ENCODE measurements at regions not wholly inside any gene's neighbourhood (a gene's known extent, or its start where the extent isn't known, plus 50 kb on each side); places are given as distances from the start of the nearest gene placed in this dataset.

DNA sequence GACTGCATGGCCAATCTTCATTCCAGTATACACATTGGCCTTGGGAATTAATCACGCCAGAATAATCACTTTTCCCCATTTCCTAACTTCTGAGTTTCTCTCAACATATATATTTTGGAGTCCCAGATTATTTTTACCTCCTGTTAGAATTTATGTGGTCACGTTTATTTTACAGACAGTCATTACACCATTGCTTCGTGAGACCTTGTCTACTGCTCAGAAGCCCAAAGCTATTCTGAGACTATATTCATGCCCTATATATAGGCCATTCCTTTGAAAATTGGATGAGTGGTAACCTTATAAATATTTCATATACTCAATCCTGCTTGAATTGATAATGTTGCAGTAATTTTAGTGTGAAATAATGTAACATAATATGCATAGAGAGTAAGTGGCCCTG is 610.0 kb upstream of the CDH2 start:
- Histone ChIP-seq H3K27ac (no peak overlapping the region), H3K4me1 (ENCODE audit: low read depth) (no peaks in the 10 kb centered on the region), H3K9me3 (ENCODE audit: low read depth) (no peaks in the 10 kb centered on the region), H3K36me3 (no peaks in the 10 kb centered on the region), H3K27me3 (no peaks in the 10 kb centered on the region), H3K4me3 (no peak overlapping the region)
- no peak for TF ChIP-seq CTCF (IDR thresholded peaks at IDR 0.05; ENCODE audit: low read depth, low read length)
- no peak for DNase-seq (ENCODE audit: low read depth in 1 of 2, low spot score in 1 of 2)

DNA sequence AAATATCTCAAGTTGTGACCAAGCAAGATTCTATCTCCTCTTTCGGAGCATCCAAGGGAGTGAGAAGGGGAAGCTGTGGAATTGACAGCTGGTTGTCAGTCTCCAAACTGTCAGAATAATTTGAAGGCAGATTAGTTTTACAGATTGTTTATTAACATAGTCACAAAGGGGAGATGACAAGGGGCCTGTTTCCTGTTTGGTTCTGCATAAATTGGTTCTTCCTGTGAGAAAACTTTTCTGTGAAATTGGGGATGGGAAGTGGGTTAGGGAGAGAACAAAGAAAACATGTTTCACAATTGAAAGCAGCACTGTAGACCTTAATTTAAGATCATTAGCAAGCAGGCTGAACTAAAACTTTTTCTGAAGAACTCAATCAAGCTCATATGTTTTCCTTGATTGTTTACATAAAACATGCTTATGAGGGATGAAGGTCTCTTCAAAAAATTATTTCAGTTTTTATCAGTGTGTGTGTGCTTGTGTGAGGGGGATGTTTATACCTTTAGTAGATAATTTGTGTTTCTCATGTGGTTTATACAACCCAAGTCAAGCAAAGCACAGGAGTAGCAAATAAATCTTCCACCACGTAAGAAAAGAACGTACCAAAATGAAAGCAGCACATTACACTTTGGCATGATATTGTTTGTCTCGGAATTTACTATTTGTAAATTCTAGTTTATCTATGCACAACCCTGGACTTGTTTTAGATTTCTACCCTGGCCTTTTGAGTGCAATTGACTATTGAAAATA is 604.9 kb upstream of the CDH2 start:
- no peak for TF ChIP-seq CTCF (IDR thresholded peaks at IDR 0.05; ENCODE audit: low read depth, low read length)
- Histone ChIP-seq H3K4me1 (ENCODE audit: low read depth) (no peaks in the 10 kb centered on the region), H3K9me3 (ENCODE audit: low read depth) (no peaks in the 10 kb centered on the region), H3K27me3 (no peaks in the 10 kb centered on the region), H3K36me3 (no peaks in the 10 kb centered on the region), H3K27ac (no peak overlapping the region), H3K4me3 (no peak overlapping the region)
- DNase-seq (ENCODE audit: low read depth in 1 of 2, low spot score in 1 of 2) = no peak

- Histone ChIP-seq H3K27ac (no peak overlapping the region), H3K27me3 (no peaks in the 10 kb centered on the region), H3K4me3 (no peak overlapping the region), H3K36me3 (no peaks in the 10 kb centered on the region), H3K9me3 (ENCODE audit: low read depth) (no peaks in the 10 kb centered on the region), H3K4me1 (ENCODE audit: low read depth) (no peaks in the 10 kb centered on the region)
- no peak for DNase-seq (ENCODE audit: low read depth in 1 of 2, low spot score in 1 of 2)
- no peak for TF ChIP-seq CTCF (IDR thresholded peaks at IDR 0.05; ENCODE audit: low read depth, low read length)
Observed at GRCh38 chr18:28778706-28779105, 601.8 kb upstream of the CDH2 start.

- Histone ChIP-seq H3K27ac (no peak overlapping the region), H3K4me3 (no peak overlapping the region), H3K9me3 (ENCODE audit: low read depth) (no peaks in the 10 kb centered on the region), H3K4me1 (ENCODE audit: low read depth) (no peaks in the 10 kb centered on the region), H3K27me3 (no peaks in the 10 kb centered on the region), H3K36me3 (no peaks in the 10 kb centered on the region)
- TF ChIP-seq CTCF (IDR thresholded peaks at IDR 0.05; ENCODE audit: low read depth, low read length) = no peak
- DNase-seq (ENCODE audit: low read depth in 1 of 2, low spot score in 1 of 2) = no peak
Observed at GRCh38 chr18:28777756-28778155, 600.8 kb upstream of the CDH2 start.

GRCh38 chr18:28771849-28772248 is 594.9 kb upstream of the CDH2 start:
- Histone ChIP-seq H3K27me3 (no peaks in the 10 kb centered on the region), H3K4me1 (ENCODE audit: low read depth) (no peaks in the 10 kb centered on the region), H3K4me3 (no peak overlapping the region), H3K27ac (no peak overlapping the region), H3K9me3 (ENCODE audit: low read depth) (no peaks in the 10 kb centered on the region), H3K36me3 (no peaks in the 10 kb centered on the region)
- peak in 1 of 2 donors; percentile 59 for DNase-seq (ENCODE audit: low read depth in 1 of 2, low spot score in 1 of 2)
- TF ChIP-seq CTCF (IDR thresholded peaks at IDR 0.05; ENCODE audit: low read depth, low read length) = no peak
